ENCODE measurements at regions not wholly inside any gene's neighbourhood (a gene's known extent, or its start where the extent isn't known, plus 50 kb on each side); places are given as distances from the start of the nearest gene placed in this dataset.

- H3K9me3 ChIP-seq = no peaks in the 10 kb centered on the region
- no peaks in the 10 kb centered on the region for H3K36me3 ChIP-seq
- TF ChIP-seq CTCF (IDR thresholded peaks at IDR 0.05) = no peak
- no peak for TF ChIP-seq POLR2A (IDR thresholded peaks at IDR 0.05; ENCODE audit: low read depth)
- no peak for TF ChIP-seq POLR2AphosphoS5 (IDR thresholded peaks at IDR 0.05)
- TF ChIP-seq EP300 (IDR thresholded peaks at IDR 0.05) = no peak
- no peak overlapping the region for H3K4me3 ChIP-seq
- intact Hi-C loops (cut with DNase I) = no loop called here
- no peak for DNase-seq (ENCODE audit: extremely low spot score)
- no peaks in the 10 kb centered on the region for H3K4me1 ChIP-seq
- 50% methylated on average over 1 of the region's 1 CpG for WGBS
- H3K27me3 ChIP-seq = peaks cover 0 to 8% (median 0%) of the 10 kb centered on the region in 4 donors
- H3K27ac ChIP-seq (replicated peaks in 1 of 4) = no peak overlapping the region
Observed at GRCh38 chr2:200761266-200761665, 50.4 kb upstream of the BZW1 start.

Measured in esophagus muscularis mucosa (tissue), 4 donors.